Liver (tissue), 8 donors: ENCODE measurements at regions not wholly inside any gene's neighbourhood (a gene's known extent, or its start where the extent isn't known, plus 50 kb on each side); places are given as distances from the start of the nearest gene placed in this dataset.

Experiments used
- DNase-seq: peaks from one replicate; pipeline ENCODE4 v3.0.0-alpha.2; 2017; ENCODE audit warnings: low spot score
- H3K27ac ChIP-seq, 2 donors: one replicate each; pipeline ENCODE4 v1.7.0; 2013; ENCODE audit warnings: inconsistent platforms in 2 of 2, low read length in 2 of 2, control low read depth in 1 of 2, low read depth in 1 of 2, mild to moderate bottlenecking in 1 of 2
- H3K27me3 ChIP-seq, 4 donors: one replicate each; pipeline versions ENCODE4 v1.6.1 to v1.7.0; 2013; ENCODE audit warnings: low read length in 3 of 4, inconsistent platforms in 1 of 4, mild to moderate bottlenecking in 1 of 4, moderate library complexity in 1 of 4; ENCODE audit not compliant: control insufficient read depth in 4 of 4, insufficient read depth in 4 of 4
- H3K36me3 ChIP-seq, 4 donors: one replicate each; pipeline versions ENCODE4 v1.6.1 to v1.7.0; 2013; ENCODE audit warnings: low read length in 3 of 4, mild to moderate bottlenecking in 3 of 4, low read depth in 1 of 4, moderate library complexity in 1 of 4; ENCODE audit not compliant: control insufficient read depth in 4 of 4, insufficient read depth in 3 of 4
- H3K4me1 ChIP-seq, 4 donors: one replicate each; pipeline versions ENCODE4 v1.6.1 to v1.7.0; 2013; ENCODE audit warnings: low read length in 3 of 4, mild to moderate bottlenecking in 3 of 4, moderate library complexity in 1 of 4; ENCODE audit not compliant: control insufficient read depth in 4 of 4, insufficient read depth in 4 of 4
- H3K4me3 ChIP-seq, 3 donors: one replicate each; pipeline versions ENCODE4 v1.6.1 to v1.7.0; 2013; ENCODE audit warnings: low read length in 3 of 3, control low read depth in 1 of 3, low read depth in 1 of 3, mild to moderate bottlenecking in 1 of 3
- H3K9ac ChIP-seq, 2 donors: one replicate each; pipeline ENCODE4 v1.7.0; 2013; ENCODE audit warnings: low read length in 2 of 2, mild to moderate bottlenecking in 2 of 2, moderate library complexity in 2 of 2, control low read depth in 1 of 2, low read depth in 1 of 2
- H3K9me3 ChIP-seq, 4 donors: one replicate each; pipeline versions ENCODE4 v1.6.1 to v1.7.0; 2013; ENCODE audit warnings: low read length in 3 of 4; ENCODE audit not compliant: control insufficient read depth in 4 of 4
- EGR1 ChIP-seq, 2 donors: IDR thresholded peaks; 2 replicates each; pipeline ENCODE4 v1.6.1; 2016 to 2018; ENCODE audit warnings: antibody characterized with exemption in 2 of 2, low read depth in 2 of 2
- FOXA1 ChIP-seq: IDR thresholded peaks from 2 replicates; pipeline ENCODE4 v1.6.1; 2016; ENCODE audit warnings: antibody characterized with exemption
- FOXA2 ChIP-seq: IDR thresholded peaks from 2 replicates; pipeline ENCODE4 v1.6.1; 2016; ENCODE audit warnings: antibody characterized with exemption
- GABPA ChIP-seq, 2 donors: IDR thresholded peaks in 1 of 2; conservative IDR thresholded peaks in 1 of 2; 2 replicates each; pipeline ENCODE4 v1.6.1; 2016; ENCODE audit warnings: antibody characterized with exemption in 2 of 2, mild to moderate bottlenecking in 1 of 2, moderate library complexity in 1 of 2
- HNF4A ChIP-seq, 2 donors: conservative IDR thresholded peaks; 2 replicates each; pipeline ENCODE4 v1.6.1; 2016; ENCODE audit warnings: antibody characterized with exemption in 2 of 2, mild to moderate bottlenecking in 2 of 2
- HNF4G ChIP-seq: IDR thresholded peaks from 2 replicates; pipeline ENCODE4 v1.6.1; 2016; ENCODE audit warnings: antibody characterized with exemption
- JUND ChIP-seq, 2 donors: IDR thresholded peaks; 2 replicates each; pipeline ENCODE4 v1.6.1; 2016; ENCODE audit warnings: antibody characterized with exemption in 2 of 2
- NR2F2 ChIP-seq: IDR thresholded peaks from 2 replicates; pipeline ENCODE4 v1.6.1; 2016; ENCODE audit warnings: antibody characterized with exemption
- RAD21 ChIP-seq, 2 donors: IDR thresholded peaks; 2 replicates each; pipeline ENCODE4 v1.6.1; 2016; ENCODE audit warnings: antibody characterized with exemption in 2 of 2, mild to moderate bottlenecking in 2 of 2
- RXRA ChIP-seq, 2 donors: IDR thresholded peaks; 2 replicates each; pipeline ENCODE4 v1.6.1; 2017 to 2018; ENCODE audit warnings: antibody characterized with exemption in 2 of 2, mild to moderate bottlenecking in 1 of 2
- SP1 ChIP-seq: IDR thresholded peaks from 2 replicates; pipeline ENCODE4 v1.6.1; 2018; ENCODE audit warnings: antibody characterized with exemption, mild to moderate bottlenecking
- TAF1 ChIP-seq: conservative IDR thresholded peaks from 2 replicates; pipeline ENCODE4 v1.6.1; 2016; ENCODE audit warnings: antibody characterized with exemption, mild to moderate bottlenecking
- YY1 ChIP-seq: IDR thresholded peaks from 2 replicates; pipeline ENCODE4 v1.6.1; 2016; ENCODE audit warnings: antibody characterized with exemption, mild to moderate bottlenecking
- WGBS: extraction: QIAGEN DNeasy Blood & Tissue Kit; methylation state at CpG from one replicate; pipeline ENCODE4 v1.1.7; 2013; 5-methylcytosine and 5-hydroxymethylcytosine counted together
- TF ChIP-seq, protein P1 (sequence below): IDR thresholded peaks from 2 replicates; pipeline ENCODE4 v1.6.1; 2016; ENCODE audit warnings: antibody characterized with exemption
- TF ChIP-seq, protein P2 (sequence below): fragments of 150-350 bp; IDR thresholded peaks from 2 replicates; pipeline ENCODE4 v1.5.1; 2017; ENCODE audit warnings: improper control_type of control experiment, low read depth, low read length; ENCODE audit not compliant: missing input control
- TF ChIP-seq, protein P3 (sequence below): IDR thresholded peaks from 2 replicates; pipeline ENCODE4 v1.6.1; 2016; ENCODE audit warnings: antibody characterized with exemption
- TF ChIP-seq, protein P4 (sequence below): IDR thresholded peaks from 2 replicates; pipeline ENCODE4 v1.6.1; 2016; ENCODE audit warnings: antibody characterized with exemption
- TF ChIP-seq, protein P5 (sequence below): IDR thresholded peaks from 2 replicates; pipeline ENCODE4 v1.6.1; 2016; ENCODE audit warnings: antibody characterized with exemption, mild to moderate bottlenecking
- donor health status: healthy.
- donor health status: healthy.
- donor health status: healthy.
- donor health status: healthy.
- donor health status: healthy.

DNA sequence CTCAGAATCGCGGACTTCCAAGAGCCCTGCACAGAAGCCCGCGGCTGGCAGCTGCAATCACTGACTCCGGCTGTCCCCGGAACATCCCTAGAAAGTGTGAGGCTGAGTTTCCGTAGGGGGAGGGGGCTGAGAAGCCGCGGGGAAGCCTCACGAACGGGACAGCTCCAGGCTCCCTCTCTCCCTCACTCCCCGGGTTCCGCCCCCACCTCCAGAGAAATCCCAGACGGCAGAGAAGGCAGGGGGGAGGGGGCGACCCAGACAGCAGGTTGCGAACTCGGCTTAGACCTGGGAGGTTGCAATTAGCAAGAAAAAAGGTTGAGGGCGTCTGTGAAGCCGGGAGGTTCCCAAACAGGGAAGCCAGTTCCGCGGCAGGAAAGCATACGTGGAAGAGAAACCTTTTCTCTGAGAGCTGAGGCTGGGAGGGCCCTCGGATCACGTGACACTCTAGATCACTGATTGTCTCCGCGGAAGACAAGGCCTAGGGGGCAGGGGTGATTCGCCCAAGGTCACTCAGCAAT lies 73.8 kb upstream of the CPLX2 start:
- Histone ChIP-seq H3K4me1 (peaks cover 0 to 10% (median 2%) of the 10 kb centered on the region in 4 donors), H3K36me3 (no peaks in the 10 kb centered on the region), H3K27me3 (peaks cover 2 to 16% (median 5%) of the 10 kb centered on the region in 4 donors), H3K9ac (no peak overlapping the region), H3K4me3 (no peak overlapping the region), H3K9me3 (peaks cover 0 to 1% (median 0%) of the 10 kb centered on the region in 4 donors), H3K27ac (no peak overlapping the region)
- TF ChIP-seq EGR1 (IDR thresholded peaks at IDR 0.05; ENCODE audit: low read depth in 2 of 2) (no peak), GABPA (IDR thresholded peaks at IDR 0.05 in 1 of 2, conservative IDR thresholded peaks at IDR 0.05 in 1 of 2) (no peak), TAF1 (no peak), NR2F2 (no peak)
- TF ChIP-seq, protein P1, sequence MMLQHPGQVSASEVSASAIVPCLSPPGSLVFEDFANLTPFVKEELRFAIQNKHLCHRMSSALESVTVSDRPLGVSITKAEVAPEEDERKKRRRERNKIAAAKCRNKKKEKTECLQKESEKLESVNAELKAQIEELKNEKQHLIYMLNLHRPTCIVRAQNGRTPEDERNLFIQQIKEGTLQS, result no peak
- DNase-seq, result no peak
- WGBS, result 3% methylated on average over 27 of the region's 27 CpGs

DNA sequence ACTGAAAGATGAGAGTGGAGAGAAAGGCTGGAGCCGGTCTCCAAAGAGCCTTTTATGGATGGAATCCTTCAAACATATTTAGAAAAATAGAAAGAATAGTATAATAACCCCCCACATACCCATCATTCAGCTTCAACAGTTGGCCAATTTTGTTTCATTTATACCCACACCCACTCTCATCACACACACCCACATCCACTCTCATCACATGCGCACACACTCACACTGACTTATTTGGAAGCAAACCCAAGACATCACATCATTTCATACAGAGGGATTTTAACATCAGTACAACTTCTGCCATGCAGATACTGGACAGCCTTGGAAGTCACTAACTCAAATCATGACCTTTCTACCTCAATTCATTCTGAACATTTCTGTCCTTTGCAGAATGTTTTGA lies 72.8 kb upstream of the CPLX2 start:
- Histone ChIP-seq H3K9me3 (peaks cover 0 to 1% (median 0%) of the 10 kb centered on the region in 4 donors), H3K4me3 (no peak overlapping the region), H3K27me3 (peaks cover 2 to 16% (median 8%) of the 10 kb centered on the region in 4 donors), H3K27ac (no peak overlapping the region), H3K4me1 (peaks cover 0 to 10% (median 2%) of the 10 kb centered on the region in 4 donors), H3K9ac (no peak overlapping the region), H3K36me3 (no peaks in the 10 kb centered on the region)
- WGBS, result 98% methylated on average over 2 of the region's 2 CpGs
- TF ChIP-seq YY1 (no peak), HNF4A (conservative IDR thresholded peaks at IDR 0.05) (no peak), TAF1 (no peak), FOXA1 (no peak), JUND (IDR thresholded peaks at IDR 0.05) (no peak), FOXA2 (no peak), SP1 (no peak), EGR1 (IDR thresholded peaks at IDR 0.05; ENCODE audit: low read depth in 2 of 2) (no peak)
- TF ChIP-seq, protein P2, sequence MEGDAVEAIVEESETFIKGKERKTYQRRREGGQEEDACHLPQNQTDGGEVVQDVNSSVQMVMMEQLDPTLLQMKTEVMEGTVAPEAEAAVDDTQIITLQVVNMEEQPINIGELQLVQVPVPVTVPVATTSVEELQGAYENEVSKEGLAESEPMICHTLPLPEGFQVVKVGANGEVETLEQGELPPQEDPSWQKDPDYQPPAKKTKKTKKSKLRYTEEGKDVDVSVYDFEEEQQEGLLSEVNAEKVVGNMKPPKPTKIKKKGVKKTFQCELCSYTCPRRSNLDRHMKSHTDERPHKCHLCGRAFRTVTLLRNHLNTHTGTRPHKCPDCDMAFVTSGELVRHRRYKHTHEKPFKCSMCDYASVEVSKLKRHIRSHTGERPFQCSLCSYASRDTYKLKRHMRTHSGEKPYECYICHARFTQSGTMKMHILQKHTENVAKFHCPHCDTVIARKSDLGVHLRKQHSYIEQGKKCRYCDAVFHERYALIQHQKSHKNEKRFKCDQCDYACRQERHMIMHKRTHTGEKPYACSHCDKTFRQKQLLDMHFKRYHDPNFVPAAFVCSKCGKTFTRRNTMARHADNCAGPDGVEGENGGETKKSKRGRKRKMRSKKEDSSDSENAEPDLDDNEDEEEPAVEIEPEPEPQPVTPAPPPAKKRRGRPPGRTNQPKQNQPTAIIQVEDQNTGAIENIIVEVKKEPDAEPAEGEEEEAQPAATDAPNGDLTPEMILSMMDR, result no peak
- TF ChIP-seq, protein P3, sequence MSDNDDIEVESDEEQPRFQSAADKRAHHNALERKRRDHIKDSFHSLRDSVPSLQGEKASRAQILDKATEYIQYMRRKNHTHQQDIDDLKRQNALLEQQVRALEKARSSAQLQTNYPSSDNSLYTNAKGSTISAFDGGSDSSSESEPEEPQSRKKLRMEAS, result no peak
- TF ChIP-seq, protein P4, sequence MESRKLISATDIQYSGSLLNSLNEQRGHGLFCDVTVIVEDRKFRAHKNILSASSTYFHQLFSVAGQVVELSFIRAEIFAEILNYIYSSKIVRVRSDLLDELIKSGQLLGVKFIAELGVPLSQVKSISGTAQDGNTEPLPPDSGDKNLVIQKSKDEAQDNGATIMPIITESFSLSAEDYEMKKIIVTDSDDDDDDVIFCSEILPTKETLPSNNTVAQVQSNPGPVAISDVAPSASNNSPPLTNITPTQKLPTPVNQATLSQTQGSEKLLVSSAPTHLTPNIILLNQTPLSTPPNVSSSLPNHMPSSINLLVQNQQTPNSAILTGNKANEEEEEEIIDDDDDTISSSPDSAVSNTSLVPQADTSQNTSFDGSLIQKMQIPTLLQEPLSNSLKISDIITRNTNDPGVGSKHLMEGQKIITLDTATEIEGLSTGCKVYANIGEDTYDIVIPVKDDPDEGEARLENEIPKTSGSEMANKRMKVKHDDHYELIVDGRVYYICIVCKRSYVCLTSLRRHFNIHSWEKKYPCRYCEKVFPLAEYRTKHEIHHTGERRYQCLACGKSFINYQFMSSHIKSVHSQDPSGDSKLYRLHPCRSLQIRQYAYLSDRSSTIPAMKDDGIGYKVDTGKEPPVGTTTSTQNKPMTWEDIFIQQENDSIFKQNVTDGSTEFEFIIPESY, result no peak
- DNase-seq, result no peak

DNA sequence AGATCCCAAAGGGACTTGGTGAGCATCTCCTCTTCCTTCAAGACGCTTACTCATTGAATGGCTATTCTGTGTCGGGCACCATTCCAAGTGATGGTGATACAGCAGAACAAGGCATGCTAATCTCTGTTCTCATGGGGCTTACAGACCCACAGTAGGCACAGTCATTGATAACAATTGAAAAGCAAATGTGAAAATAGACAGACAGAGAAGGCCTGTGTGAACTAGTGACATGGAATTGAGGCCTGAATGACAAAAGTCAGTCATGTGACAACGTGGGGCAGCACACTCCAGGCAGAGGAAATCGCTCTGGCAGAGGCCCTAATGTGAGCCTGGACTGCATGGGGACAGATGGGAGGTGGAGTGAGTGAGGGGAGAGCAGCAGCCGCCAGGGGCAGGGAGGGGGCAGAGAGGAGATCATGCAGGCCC lies 70.7 kb upstream of the CPLX2 start:
- peaks cover 0 to 1% (median 0%) of the 10 kb centered on the region in 4 donors for H3K9me3 ChIP-seq
- no peak overlapping the region for H3K9ac ChIP-seq
- H3K27me3 ChIP-seq, result peaks cover 2 to 15% (median 8%) of the 10 kb centered on the region in 4 donors
- 52% methylated on average over 5 of the region's 5 CpGs for WGBS
- DNase-seq, result no peak
- H3K4me3 ChIP-seq, result no peak overlapping the region
- peaks cover 0 to 10% (median 2%) of the 10 kb centered on the region in 4 donors for H3K4me1 ChIP-seq
- no peaks in the 10 kb centered on the region for H3K36me3 ChIP-seq
- H3K27ac ChIP-seq, result no peak overlapping the region
- no peak for TF ChIP-seq JUND (IDR thresholded peaks at IDR 0.05)
- TF ChIP-seq EGR1 (IDR thresholded peaks at IDR 0.05; ENCODE audit: low read depth in 2 of 2), result no peak
- TF ChIP-seq NR2F2, result no peak
- TF ChIP-seq, protein P4, result no peak
- TF ChIP-seq, protein P5, sequence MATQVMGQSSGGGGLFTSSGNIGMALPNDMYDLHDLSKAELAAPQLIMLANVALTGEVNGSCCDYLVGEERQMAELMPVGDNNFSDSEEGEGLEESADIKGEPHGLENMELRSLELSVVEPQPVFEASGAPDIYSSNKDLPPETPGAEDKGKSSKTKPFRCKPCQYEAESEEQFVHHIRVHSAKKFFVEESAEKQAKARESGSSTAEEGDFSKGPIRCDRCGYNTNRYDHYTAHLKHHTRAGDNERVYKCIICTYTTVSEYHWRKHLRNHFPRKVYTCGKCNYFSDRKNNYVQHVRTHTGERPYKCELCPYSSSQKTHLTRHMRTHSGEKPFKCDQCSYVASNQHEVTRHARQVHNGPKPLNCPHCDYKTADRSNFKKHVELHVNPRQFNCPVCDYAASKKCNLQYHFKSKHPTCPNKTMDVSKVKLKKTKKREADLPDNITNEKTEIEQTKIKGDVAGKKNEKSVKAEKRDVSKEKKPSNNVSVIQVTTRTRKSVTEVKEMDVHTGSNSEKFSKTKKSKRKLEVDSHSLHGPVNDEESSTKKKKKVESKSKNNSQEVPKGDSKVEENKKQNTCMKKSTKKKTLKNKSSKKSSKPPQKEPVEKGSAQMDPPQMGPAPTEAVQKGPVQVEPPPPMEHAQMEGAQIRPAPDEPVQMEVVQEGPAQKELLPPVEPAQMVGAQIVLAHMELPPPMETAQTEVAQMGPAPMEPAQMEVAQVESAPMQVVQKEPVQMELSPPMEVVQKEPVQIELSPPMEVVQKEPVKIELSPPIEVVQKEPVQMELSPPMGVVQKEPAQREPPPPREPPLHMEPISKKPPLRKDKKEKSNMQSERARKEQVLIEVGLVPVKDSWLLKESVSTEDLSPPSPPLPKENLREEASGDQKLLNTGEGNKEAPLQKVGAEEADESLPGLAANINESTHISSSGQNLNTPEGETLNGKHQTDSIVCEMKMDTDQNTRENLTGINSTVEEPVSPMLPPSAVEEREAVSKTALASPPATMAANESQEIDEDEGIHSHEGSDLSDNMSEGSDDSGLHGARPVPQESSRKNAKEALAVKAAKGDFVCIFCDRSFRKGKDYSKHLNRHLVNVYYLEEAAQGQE, result no peak
- TF ChIP-seq RXRA (IDR thresholded peaks at IDR 0.05), result no peak
- no peak for TF ChIP-seq FOXA1
- TF ChIP-seq HNF4G, result no peak
- TF ChIP-seq, protein P1, result no peak
- no peak for TF ChIP-seq RAD21 (IDR thresholded peaks at IDR 0.05)
- TF ChIP-seq HNF4A (conservative IDR thresholded peaks at IDR 0.05), result no peak
- TF ChIP-seq TAF1, result no peak
